Renal cortex interstitium (tissue), 11 donors: ENCODE measurements at regions not wholly inside any gene's neighbourhood (a gene's known extent, or its start where the extent isn't known, plus 50 kb on each side); places are given as distances from the start of the nearest gene placed in this dataset.
"Not testable (repeated sequence)": the region's sequence is repeated elsewhere in the genome, so short reads cannot be mapped to it uniquely, and the experiment has no call there.

ENCODE experiments used
- DNase-seq, 11 donors: peaks; one replicate each; pipeline ENCODE4 v3.0.0-alpha.2; 2013; ENCODE audit warnings: low read depth in 9 of 11, low spot score in 4 of 11; ENCODE audit errors: extremely low read depth in 1 of 11

- DNase-seq, result no peak
Observed at GRCh38 chr16:79847101-79847500, 246.6 kb upstream of the MAF start.

DNA sequence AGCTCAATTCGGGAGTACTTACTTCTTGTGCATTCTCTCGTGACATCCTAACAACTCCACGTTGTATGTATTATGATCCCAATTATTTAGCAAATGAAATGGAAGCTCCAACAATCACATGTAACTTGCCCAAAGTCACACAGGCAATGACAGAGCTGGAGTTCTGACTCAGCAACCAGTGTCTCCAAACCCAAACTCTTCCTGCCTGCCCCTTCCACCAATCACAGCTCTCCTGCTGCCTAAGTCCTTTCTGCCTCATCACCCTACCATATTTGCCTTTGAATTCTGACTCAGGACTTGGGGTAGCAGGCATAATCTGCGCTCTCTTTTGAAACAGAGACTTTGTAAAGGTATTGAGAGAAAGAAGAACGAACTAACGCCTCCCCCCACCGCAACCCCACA is 245.2 kb upstream of the MAF start:
- no peak for DNase-seq

DNA sequence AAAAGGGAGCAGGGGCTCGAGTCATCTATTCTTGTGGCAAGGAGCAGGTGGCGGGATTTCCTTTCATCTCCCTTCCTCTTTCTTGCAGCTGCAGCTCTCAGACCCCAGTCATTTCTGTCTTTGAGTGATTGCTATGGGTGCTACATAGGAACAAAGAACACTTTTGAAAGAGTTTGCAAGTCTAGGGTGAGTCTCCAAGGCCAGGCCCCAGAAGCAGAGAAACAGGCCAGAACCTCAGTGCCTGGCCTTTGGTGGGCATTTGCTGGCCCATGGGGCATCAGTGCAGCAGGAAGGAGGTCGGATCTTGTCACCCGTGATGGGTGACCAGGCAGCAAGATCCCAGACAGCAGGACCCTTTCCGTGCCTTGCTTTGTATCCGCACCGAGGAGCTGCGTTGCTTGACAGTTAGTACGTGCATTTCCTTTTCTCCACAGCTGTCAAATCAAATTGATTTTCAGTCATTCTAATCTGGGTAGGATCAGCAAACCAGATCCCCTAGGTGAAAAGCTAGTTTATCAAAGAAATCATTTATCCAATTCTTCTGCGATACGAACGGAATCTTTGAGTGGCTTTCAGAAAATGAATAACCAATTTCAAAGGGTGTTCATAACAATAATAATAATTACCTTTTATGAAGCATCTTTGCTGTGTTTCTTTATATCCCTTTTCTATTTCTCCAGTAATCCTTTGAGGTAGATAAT is 244.6 kb upstream of the MAF start:
- no peak for DNase-seq

- no peak for DNase-seq
Observed at GRCh38 chr16:79844603-79845002, 244.1 kb upstream of the MAF start.

- no peak for DNase-seq
Observed at GRCh38 chr16:79843631-79844043, 243.1 kb upstream of the MAF start.

DNA sequence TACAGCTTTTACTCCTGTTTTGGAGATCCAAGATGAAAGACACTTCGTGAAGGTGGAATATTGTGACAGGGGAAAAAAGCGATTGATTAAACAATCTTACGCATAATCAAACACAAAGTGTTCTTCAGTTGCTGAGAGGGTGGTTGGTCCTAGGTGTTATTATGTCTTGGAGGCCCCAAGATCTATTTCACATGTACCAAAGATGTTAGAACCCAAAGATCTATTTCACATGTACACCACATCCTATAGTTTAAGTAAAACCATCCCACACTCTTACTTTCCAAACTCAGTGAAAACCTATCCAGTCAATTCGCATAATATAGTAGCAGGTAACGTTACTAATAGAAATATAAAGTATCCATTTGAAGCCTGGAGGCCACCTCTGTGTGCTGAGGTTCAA is 242.6 kb upstream of the MAF start:
- DNase-seq, result no peak

DNA sequence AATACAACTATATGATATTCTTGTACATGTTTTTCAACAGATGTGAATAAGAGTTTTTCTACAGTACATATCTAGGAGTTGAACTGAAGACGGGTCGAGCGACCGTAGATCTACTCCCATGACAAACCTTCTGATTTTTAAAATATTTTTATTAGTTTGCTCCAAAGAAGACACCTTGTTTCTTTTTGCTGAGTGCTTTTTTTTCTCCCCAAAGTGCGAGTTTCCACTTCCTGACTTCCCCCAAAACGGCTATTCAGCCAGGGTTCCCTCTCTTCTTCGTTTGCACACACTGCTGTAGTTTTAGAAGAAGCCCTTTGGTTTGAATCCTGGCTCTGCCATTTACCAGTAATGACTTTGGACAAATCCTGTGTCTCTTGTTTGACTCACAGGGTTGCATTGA is 241.7 kb upstream of the MAF start:
- DNase-seq, result no peak

DNA sequence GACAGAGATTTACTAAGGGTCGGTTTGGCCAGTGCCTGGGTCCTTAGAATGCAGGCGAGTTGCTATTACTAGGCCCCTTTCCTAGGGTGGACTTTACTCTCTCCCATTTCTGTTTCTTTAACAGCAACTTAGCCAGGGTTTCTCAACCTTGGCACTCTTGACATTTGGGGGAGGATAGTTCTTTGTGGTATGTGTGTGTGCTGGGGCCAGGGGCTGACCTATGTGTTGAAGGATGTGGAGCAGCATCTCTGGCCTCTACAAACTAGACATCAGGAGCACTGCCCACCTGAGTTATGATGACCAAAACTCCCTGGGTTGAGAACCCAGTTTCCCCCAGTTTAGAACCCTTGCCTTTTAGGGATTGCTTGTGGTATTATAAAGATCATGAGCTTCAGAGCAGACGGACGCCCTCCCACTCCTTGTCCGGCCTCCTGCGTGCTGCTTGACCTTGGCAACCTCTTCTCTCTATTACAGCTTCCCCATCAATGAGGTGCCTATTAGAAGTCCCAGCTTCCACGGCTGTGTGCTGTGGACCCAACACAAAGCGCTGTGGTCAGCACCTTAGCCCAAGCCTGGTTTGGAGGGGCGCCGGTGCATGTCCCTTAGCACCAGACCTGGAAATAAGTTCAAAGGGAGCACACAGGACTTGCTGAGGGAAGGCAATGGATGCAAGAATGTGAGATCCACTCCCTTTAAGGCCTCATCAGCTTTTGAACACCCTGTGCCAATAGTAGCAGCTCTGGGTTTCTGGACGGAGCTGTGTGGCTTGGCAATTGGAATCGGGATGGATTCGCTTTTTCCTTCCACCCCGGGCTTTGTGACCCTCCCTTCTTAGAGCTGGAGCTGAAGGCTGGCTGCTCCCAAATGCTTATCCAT is 239.2 kb upstream of the MAF start:
- no peak for DNase-seq

- peak in 5 of 11 donors; percentile 9 to 28 (median 16) for DNase-seq
Observed at GRCh38 chr16:79838496-79839259, 238.1 kb upstream of the MAF start.

- no peak for DNase-seq
Observed at GRCh38 chr16:79836144-79836543, 235.6 kb upstream of the MAF start.

DNA sequence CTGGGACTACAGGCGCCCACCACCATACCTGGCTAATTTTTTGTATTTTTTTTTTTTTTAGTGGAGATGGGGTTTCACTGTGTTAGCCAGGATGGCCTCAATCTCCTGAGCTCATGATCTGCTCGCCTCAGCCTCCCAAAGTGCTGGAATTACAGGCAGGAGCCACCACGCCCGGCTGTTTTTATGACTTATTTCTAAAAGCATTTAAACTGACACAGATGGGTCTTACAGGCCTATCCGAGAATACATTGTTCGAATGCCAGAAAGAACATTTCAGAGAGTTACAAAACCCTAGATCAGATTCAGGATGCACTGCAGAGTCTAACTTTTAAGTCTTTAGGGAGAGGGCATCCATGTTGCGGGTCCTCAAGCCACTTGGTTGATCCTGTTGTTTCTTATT is 234.7 kb upstream of the MAF start:
- DNase-seq, result no peak

DNA sequence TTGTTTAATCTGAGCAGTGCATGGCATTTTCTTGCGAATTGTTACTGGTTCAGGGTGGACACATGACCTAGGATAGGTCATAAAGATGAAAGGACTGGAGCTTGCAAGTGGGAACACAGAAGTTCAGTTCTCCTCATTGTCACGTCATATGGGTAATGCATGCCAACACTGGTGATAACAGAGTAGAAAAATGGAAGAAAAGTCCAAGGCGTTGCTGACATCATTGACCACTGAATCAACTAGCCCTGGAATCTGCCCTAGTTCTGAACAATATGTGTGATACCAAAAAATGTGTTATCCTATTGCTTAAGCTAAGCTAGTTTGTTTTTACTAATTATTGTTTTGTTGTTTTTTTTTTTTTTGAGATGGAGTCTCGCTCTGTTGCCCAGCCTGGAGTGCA is 234.2 kb upstream of the MAF start:
- no peak for DNase-seq

GRCh38 chr16:79834003-79834402 is 233.5 kb upstream of the MAF start:
- not testable (repeated sequence) for DNase-seq

DNA sequence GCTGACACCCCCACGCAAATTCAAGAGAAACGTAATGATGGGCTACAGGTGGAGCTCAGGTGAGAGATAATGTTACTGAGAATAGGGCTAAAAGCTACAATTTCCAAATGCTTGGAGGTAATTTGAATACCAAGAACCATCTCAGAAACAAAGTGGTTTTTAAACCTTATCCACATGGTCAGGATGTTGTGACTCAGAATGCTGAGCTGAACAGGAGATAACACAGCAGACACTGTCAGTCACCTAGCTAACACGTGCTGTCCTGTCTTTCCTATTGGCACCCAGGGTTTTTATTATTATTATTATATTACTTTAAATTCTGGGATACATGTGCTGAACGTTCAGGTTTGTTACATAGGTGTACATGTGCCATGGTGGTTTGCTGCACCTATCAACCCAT is 233.0 kb upstream of the MAF start:
- no peak for DNase-seq

GRCh38 chr16:79826732-79827475 is 226.4 kb upstream of the MAF start:
- DNase-seq, result no peak

DNA sequence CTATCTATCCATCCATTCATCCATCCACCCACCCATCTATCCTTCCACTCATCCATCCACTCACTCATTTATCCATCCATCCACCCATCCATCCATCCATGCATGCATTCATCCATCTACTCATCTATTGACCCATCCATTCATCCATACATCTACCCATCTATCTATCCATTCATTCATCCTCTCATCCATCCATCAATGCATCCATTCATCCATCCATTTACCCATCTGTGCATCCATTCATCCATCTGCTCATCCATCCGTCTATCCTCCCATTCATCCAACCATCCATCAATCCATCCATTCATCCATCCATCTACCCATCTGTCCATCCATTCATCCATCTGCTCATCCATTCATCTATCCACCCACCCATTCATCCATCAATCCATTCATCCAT is 224.5 kb upstream of the MAF start:
- no peak for DNase-seq

GRCh38 chr16:79823639-79824038 is 223.1 kb upstream of the MAF start:
- no peak for DNase-seq

- DNase-seq, result no peak
Observed at GRCh38 chr16:79821911-79822310, 221.4 kb upstream of the MAF start.

DNA sequence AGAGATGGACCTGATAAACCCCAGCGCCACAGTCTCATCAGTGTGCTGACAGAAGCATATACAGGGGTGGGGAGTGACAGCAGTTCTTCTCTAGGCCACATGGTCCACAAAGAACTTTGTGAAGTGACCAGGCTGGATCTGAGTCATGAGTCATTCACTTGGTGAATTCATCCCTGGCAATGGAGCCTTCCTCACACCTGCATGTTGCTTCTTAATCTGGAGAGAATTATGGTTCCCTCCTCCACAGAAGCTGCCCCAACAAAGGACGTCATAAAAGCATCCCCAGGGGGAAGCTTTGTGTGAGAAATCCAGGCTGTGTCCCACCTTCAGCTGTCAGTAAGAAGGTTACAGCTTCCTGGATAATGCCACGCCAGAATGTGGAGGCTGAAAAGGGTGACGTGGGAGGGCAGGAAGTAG is 215.6 kb upstream of the MAF start:
- DNase-seq, result no peak
